GM04504 (cell line): ENCODE measurements at regions not wholly inside any gene's neighbourhood (a gene's known extent, or its start where the extent isn't known, plus 50 kb on each side); places are given as distances from the start of the nearest gene placed in this dataset.
"Not testable (repeated sequence)": the region's sequence is repeated elsewhere in the genome, so short reads cannot be mapped to it uniquely, and the experiment has no call there.

Source experiments
- DNase-seq: peaks from one replicate; pipeline ENCODE4 v3.0.0-alpha.2; 2012; ENCODE audit warnings: low read depth

DNA sequence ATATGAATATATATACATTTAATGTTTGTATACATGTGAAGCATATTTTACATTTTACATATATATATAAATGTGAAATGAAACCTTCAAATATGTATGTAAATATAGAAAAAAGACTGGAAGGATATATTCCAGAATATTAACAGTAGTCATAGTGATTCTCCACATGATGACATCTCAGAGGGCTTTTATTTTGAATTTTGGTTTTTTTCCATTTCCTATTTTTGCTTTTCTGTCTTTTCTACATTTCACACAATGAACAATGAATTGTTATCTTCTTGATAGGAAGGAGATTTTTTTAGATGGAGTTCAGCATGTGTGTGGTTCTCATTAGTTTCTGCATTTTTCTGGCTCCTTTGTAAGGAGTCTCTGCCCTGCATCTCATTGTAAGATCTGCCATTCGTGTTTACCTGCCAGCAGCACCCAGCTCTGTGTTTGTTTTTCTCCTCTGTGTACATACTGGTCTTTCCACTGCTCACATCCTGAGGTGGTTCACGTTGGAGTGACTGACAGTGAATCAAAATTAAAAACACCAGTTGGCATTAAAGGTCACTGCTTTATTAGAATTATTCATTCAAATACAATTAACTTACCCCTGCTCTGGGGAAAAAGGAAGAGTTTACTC lies 425.3 kb upstream of the MDFIC2 start:
- no peak for DNase-seq

GRCh38 chr3:70736009-70736408 lies 423.6 kb upstream of the MDFIC2 start:
- no peak for DNase-seq

GRCh38 chr3:70734756-70735155 lies 422.3 kb upstream of the MDFIC2 start:
- no peak for DNase-seq

DNA sequence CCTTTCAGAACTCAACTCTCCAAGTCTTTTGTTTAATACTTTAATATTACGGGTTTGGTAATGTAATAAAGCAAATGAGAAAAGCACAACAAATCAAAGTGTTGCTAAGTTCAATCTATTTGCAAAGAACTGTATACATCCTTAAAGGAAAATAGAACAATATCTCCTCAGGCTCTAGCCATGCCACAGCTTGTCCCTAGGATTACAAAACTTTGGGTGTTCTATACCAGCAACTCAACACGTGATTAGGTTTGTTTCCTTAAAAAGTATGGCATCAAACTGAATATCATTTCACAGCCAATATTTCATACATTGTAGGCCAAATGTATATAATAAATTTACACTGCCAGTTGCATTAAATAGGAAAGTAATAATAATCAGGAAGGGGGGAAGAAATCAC lies 418.6 kb upstream of the MDFIC2 start:
- no peak for DNase-seq

GRCh38 chr3:70729845-70730244 lies 417.4 kb upstream of the MDFIC2 start:
- no peak for DNase-seq

DNA sequence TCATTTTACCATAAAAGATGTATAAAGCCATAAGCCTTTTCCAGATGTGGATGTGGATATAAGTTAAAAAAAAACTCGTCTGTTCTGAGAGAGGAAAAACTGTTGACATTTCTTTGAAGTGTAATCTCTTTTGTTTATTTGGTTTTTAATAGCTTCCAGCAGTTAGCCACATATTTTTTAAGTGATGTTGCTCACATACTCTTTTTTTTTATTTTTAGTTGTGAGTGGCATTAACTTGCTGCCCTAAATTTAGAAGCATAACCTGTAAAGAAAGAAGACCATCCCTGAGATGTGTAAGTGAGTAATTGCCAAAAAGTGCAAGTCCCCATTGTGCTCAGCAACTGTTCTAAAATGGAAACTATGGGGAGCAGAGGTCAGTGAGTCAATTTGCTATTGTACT lies 415.9 kb upstream of the MDFIC2 start:
- DNase-seq = no peak

- no peak for DNase-seq
These were observed 414.5 kb upstream of the MDFIC2 start for GRCh38 chr3:70726961-70727360.

DNA sequence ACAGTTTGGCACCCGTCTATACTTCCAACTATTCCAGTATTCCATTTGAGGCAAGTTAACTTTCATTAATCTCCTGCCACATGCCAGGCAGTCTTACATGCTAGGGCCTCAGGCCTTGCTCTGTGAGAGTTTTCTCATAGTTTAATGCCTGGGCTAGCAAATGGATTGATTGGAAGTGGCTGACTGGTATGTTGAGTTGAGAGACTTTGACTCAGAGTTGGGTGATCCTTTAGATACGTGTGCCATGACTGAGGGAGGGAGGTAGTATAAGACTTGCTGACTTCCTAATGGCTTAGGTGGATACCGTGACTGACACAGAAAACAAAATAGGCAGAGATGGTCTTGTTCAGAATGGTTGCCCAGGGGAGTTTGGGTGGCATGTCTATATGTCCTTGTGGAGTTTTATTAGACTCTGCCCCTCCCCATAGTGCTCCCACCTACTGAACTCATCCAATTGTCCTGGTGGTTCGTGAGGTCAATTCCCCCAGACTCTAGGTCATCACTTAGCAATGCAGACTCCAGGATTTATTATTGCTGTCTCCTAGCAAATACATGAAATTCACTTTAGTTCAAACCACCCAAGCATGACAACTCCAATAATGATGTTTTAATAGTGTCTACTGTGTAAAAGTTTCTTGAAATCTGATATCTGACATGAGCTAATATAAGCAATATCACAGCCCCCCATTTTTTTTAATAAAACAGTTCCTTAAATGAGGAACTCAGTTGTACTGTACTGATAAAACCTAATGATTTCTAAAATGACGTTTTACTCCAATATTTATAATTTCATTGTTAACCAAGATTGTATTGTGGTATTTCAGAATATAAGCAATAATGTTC lies 413.9 kb upstream of the MDFIC2 start:
- no peak for DNase-seq

DNA sequence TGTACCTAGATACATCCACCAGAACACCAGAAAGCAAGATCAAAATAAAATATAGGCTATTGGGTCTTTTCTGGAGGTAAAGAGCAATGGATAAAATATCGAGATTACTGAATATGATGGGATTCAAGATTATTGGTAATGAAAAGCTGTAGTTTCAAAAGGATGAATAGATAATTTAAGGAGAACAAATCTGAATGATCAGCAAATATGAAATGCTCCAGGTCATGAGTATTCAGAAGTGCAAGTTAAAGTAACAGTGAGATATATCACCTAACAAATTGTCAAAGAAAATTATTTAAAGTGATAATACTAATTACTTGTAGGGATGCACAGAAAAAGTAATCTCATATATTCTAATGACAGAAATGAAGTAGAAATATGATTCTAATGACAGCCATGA lies 409.6 kb upstream of the MDFIC2 start:
- no peak for DNase-seq

- DNase-seq = no peak
These were observed 404.4 kb upstream of the MDFIC2 start for GRCh38 chr3:70716832-70717231.

GRCh38 chr3:70712449-70713082 lies 400.1 kb upstream of the MDFIC2 start:
- DNase-seq = no peak

DNA sequence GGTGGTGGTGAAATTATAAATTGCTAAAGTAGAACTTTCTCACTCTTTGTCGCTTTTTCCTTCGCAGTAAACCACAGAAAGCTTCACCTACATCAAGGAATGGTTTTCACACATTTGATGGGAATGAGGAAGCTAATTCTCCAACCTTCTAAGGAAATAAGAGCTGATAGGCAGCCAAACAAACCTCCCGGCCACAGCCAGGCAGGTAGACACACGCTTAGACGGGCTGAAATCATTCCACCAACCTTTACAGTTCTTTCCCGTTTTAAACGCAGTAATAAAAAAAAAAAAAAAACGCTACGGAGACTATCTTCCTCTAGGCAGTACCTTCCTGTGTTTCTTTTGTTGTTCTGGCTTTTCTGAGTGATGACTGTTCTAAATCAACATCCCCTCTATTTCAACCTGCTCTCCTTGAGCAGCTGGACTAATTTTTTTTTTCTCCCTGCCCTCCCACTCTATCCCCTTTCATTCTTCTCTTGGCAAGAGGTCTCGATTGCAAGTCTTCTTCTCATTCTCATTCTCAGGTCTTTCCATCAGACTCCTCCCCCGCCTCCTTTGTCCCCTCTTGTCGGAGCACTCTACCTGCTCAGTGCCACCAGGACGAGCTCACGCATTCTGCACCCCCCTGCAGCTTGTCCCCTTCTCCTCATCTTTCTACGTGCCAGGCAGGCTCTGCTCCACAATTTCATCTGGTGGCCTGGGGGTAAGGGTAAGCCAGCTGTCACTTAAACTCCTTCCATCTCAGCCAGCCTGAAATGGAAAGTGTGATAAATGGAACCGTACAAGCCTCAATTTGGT lies 391.1 kb upstream of the MDFIC2 start:
- DNase-seq = no peak

DNA sequence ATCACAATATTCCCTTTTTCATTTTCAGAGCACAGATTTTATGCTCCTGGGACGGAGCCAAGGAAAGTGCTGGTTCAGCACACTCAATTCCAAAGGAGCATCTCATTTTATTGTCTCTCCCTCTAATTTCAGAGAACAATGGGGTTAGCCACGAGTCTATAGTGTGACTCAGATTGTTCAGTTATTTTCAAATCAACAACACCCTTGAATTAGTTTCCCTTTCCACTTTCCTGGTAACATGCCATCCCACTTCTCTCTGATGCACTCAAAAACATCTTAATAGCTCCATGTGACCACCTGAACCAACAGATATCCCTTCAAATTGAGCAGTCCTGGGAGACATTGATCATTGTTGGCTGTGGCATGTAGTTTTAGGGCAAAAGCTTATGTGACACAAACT lies 389.7 kb upstream of the MDFIC2 start:
- DNase-seq = no peak

DNA sequence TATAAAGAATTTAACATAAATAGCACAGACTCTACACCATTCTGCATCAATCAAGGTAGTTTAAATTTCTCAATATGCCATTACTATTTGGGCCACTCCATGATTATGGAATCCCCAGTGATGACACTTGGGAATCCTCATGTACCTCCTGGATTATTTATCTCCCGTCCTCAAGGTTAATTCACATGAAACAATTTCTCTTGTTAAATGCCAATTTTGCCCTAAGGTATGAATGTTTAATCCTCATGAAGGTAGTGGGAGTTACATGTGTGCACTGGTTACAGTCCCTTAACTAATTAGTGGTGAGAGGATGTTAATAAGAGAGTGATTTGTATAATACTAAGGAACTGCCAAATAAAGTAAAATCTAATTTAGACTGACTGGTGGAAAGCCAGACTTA lies 372.3 kb upstream of the MDFIC2 start:
- no peak for DNase-seq

DNA sequence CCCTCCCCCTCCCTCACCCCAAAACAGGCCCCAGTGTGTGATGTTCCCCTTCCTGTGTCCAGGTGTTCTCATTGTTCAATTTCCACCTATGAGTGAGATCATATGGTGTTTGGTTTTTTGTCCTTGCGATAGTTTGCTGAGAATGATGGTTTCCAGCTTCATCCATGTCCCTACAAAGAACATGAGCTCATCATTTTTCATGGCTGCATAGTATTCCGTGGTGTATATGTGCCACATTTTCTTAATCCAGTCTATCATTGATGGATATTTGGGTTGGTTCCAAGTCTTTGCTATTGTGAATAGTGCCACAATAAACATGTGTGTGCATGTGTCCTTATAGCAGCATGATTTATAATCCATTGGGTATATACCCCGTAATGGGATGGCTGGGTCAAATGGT lies 363.4 kb upstream of the MDFIC2 start:
- DNase-seq = not testable (repeated sequence)

DNA sequence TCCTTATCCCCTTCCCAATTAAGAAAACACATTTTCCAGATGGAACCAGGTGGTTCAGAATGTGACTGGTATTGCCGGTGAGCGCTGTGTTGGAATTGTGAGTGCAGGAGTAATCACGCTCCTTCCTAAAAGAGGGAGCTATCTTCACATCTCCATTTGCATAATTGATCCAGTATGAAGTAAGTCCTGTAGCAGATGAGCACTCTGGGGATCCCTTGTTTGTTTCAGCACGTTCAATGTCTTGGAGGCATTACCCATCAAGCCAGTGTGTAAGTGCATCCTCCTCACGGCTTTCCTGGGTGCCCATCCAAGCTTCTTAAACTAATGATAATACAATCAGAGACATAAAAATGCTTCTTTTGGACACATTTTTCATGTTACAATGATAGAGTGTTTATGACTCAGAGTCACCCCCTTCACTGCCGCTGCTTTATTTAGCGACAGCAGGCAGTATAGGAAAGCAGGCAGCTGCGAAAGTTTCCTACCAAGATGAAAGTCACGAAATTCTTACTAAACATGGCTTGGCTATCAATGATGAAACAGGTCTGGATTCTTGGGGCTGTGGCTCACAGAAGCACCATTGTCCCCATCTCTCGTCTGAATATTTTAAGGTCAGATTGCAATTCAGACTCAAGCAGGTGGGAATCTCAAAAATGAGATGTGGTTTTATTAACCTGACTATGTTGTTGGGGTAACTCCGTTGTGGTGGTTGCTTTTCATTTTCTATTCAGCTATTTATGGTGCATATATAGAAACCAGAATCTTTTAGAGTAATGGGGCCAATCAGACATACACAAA lies 346.3 kb upstream of the MDFIC2 start:
- no peak for DNase-seq

GRCh38 chr3:70657454-70657853 lies 345.0 kb upstream of the MDFIC2 start:
- no peak for DNase-seq

- DNase-seq = no peak
These were observed 335.4 kb upstream of the MDFIC2 start for GRCh38 chr3:70647823-70648222.

- DNase-seq = no peak
These were observed 334.7 kb upstream of the MDFIC2 start for GRCh38 chr3:70647094-70647493.

DNA sequence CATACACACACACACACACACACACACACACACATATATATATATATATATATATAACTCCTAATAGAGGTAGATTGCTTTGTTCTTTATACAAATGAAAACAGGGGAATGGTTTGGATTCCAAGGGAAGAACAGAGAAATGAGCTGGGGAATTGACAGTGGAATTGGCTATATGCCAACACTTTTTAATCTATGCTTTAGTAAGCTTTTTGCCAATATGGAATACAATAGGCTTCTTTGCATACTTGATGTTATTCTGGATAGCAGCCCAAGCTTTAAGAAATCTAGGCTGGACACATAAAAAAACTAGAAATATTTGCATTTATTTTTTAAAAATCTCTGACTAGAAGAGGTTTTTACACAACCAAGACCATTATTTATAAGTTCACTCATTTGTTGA lies 334.2 kb upstream of the MDFIC2 start:
- no peak for DNase-seq

- DNase-seq = no peak
These were observed 328.0 kb upstream of the MDFIC2 start for GRCh38 chr3:70640481-70640880.

DNA sequence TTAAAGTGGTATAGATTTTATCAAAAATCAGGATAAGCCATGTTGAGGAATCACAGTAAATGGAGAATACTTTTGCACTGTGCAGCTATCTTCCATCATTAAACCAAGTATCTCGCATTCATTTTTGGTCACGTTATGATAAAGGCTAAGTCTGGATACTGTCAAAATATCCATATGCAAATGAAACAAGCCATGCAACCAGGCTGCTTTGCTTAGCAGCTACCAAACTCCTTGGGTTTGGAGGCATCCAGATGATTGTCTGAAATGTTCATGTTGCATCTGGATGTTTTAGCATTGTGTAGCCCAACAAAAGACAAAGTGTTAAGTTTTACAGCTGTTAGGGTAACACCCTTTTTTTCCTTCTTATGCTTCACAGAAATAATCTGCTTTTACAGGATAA lies 322.9 kb upstream of the MDFIC2 start:
- no peak for DNase-seq
